ENCODE measurements at regions not wholly inside any gene's neighbourhood (a gene's known extent, or its start where the extent isn't known, plus 50 kb on each side); places are given as distances from the start of the nearest gene placed in this dataset.

DNA sequence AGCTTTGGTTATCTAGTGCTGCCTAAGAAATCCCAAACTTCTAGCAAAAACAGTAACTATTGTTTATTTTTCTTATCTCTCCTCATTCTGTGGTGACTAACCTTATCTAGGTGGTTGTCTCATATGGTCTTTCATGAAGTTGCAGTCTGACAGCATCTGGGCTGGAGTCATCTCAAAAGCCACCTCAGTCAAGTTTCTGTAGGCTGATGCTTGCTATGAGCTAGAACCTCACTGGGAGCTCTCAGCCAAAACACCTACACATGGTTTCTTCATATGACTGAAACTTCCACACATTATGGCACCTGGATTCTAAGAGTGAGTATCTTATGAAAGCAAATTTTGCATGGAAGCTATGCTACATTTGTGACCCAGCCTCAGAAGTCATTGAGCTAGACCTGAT lies 596.4 kb upstream of the VRK2 start:
- BruUV-seq (replicated peaks) = no TSS peak
- Histone ChIP-seq H3K4me2 (no peak overlapping the region), H3K4me1 (replicated peaks; ENCODE audit: insufficient read depth) (no peaks in the 10 kb centered on the region), H3K9me3 (ENCODE audit: insufficient read depth, low read depth) (no peaks in the 10 kb centered on the region), H3K79me2 (ENCODE audit: low read depth) (no peaks in the 10 kb centered on the region), H2AFZ (no peak overlapping the region), H3K27ac (no peak overlapping the region), H3F3A (ENCODE audit: insufficient read depth, low read depth) (no peaks in the 10 kb centered on the region), H3K4me3 (no peak overlapping the region), H3K9me2 (ENCODE audit: insufficient read depth) (no peaks in the 10 kb centered on the region), H3K27me3 (ENCODE audit: insufficient read depth, low read depth) (no peaks in the 10 kb centered on the region), H4K20me1 (ENCODE audit: insufficient read depth) (no peaks in the 10 kb centered on the region), H3K36me3 (ENCODE audit: low read depth) (no peaks in the 10 kb centered on the region)
- TF ChIP-seq, protein P1, sequence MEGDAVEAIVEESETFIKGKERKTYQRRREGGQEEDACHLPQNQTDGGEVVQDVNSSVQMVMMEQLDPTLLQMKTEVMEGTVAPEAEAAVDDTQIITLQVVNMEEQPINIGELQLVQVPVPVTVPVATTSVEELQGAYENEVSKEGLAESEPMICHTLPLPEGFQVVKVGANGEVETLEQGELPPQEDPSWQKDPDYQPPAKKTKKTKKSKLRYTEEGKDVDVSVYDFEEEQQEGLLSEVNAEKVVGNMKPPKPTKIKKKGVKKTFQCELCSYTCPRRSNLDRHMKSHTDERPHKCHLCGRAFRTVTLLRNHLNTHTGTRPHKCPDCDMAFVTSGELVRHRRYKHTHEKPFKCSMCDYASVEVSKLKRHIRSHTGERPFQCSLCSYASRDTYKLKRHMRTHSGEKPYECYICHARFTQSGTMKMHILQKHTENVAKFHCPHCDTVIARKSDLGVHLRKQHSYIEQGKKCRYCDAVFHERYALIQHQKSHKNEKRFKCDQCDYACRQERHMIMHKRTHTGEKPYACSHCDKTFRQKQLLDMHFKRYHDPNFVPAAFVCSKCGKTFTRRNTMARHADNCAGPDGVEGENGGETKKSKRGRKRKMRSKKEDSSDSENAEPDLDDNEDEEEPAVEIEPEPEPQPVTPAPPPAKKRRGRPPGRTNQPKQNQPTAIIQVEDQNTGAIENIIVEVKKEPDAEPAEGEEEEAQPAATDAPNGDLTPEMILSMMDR (conservative IDR thresholded peaks at IDR 0.05) = no peak
- no peak for TF ChIP-seq EZH2 (IDR thresholded peaks at IDR 0.05; ENCODE audit: low read depth)
- CTCF ChIA-PET = no interaction called here
- POLR2A ChIA-PET (ENCODE audit: unreplicated experiment) = interaction anchor here (0.6 kb wide), 1 partner anchor 16 kb away, joined by 5 read pairs; no protein-coding TSS in a partner anchor
- intact Hi-C loops (cut with micrococcal nuclease; ENCODE audit: unreplicated experiment) = no loop called here
- DNase-seq = no peak

DNA sequence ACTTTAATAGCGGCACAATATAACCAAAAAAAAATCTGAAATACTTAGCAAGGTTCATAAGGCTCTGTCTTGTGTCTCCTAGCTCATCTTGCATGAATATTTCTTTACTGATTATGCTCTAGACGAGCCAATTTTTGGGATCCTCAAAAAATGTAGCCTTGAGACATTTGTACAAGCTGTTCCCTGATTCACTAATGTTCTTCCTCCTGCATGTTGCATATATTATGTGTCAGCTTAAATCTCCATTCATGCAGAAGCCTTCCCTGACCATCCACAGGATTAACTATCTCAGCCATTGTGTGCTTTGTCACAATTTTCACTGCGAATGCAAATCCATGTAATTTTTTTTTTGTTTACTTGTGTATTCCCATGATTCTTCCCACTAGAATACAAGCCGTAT lies 594.0 kb upstream of the VRK2 start:
- H3K4me2 ChIP-seq = no peak overlapping the region
- H2AFZ ChIP-seq = no peak overlapping the region
- H3K9me2 ChIP-seq (ENCODE audit: insufficient read depth) = no peaks in the 10 kb centered on the region
- no TSS peak for BruUV-seq (replicated peaks)
- intact Hi-C loops (cut with micrococcal nuclease; ENCODE audit: unreplicated experiment) = no loop called here
- ChIA-PET CTCF (no interaction called here), POLR2A (ENCODE audit: unreplicated experiment) (no interaction called here)
- H3K4me3 ChIP-seq = no peak overlapping the region
- no peak overlapping the region for H3K27ac ChIP-seq
- H3K27me3 ChIP-seq (ENCODE audit: insufficient read depth, low read depth) = no peaks in the 10 kb centered on the region
- H3K9me3 ChIP-seq (ENCODE audit: insufficient read depth, low read depth) = no peaks in the 10 kb centered on the region
- no peak for DNase-seq
- no peak for TF ChIP-seq EZH2 (IDR thresholded peaks at IDR 0.05; ENCODE audit: low read depth)
- H4K20me1 ChIP-seq (ENCODE audit: insufficient read depth) = no peaks in the 10 kb centered on the region
- no peaks in the 10 kb centered on the region for H3K79me2 ChIP-seq (ENCODE audit: low read depth)
- H3K36me3 ChIP-seq (ENCODE audit: low read depth) = no peaks in the 10 kb centered on the region
- H3K4me1 ChIP-seq (replicated peaks; ENCODE audit: insufficient read depth) = no peaks in the 10 kb centered on the region
- H3F3A ChIP-seq (ENCODE audit: insufficient read depth, low read depth) = no peaks in the 10 kb centered on the region

DNA sequence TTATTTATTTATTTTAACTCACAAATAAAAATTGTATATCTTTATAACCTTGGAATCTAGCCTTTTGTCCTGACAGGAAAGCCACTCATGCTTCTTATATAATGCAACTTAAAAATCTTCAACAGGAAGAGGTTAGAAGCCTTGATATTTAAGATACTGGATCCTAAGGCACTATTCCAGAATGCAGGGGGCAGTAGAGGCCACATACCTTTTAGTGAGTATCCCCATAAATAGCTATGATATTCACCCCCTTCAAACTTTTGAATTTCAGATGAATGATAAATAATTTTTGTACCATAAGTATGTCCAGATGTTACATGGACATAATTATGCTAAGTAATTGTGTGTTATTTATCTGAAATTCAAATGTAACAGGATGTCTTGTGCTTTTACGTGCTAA lies 592.7 kb upstream of the VRK2 start:
- intact Hi-C loops (cut with micrococcal nuclease; ENCODE audit: unreplicated experiment) = no loop called here
- ChIA-PET POLR2A (ENCODE audit: unreplicated experiment) (interaction anchor here (0.7 kb wide), 1 partner anchor 183 kb away, joined by 5 read pairs; no protein-coding TSS in a partner anchor), CTCF (no interaction called here)
- Histone ChIP-seq H3K4me3 (no peak overlapping the region), H3K9me2 (ENCODE audit: insufficient read depth) (no peaks in the 10 kb centered on the region), H3K27me3 (ENCODE audit: insufficient read depth, low read depth) (no peaks in the 10 kb centered on the region), H3K36me3 (ENCODE audit: low read depth) (no peaks in the 10 kb centered on the region), H3F3A (ENCODE audit: insufficient read depth, low read depth) (no peaks in the 10 kb centered on the region), H4K20me1 (ENCODE audit: insufficient read depth) (no peaks in the 10 kb centered on the region), H3K27ac (no peak overlapping the region), H3K9me3 (ENCODE audit: insufficient read depth, low read depth) (no peaks in the 10 kb centered on the region), H2AFZ (no peak overlapping the region), H3K4me2 (no peak overlapping the region), H3K4me1 (replicated peaks; ENCODE audit: insufficient read depth) (no peaks in the 10 kb centered on the region), H3K79me2 (ENCODE audit: low read depth) (no peaks in the 10 kb centered on the region)
- DNase-seq = no peak
- TF ChIP-seq, protein P1 (conservative IDR thresholded peaks at IDR 0.05) = 0 out of 2 replicates have a peak, but pooled peaks have one; percentile 19
- TF ChIP-seq EZH2 (IDR thresholded peaks at IDR 0.05; ENCODE audit: low read depth) = no peak
- BruUV-seq (replicated peaks) = no TSS peak

Data from PC-9 (cell line).